Transverse colon (tissue), 4 donors: ENCODE measurements at regions not wholly inside any gene's neighbourhood (a gene's known extent, or its start where the extent isn't known, plus 50 kb on each side); places are given as distances from the start of the nearest gene placed in this dataset.

Experiments
- CTCF ChIP-seq, 5 experiments: fragments of 200-600 bp in 3 of 5; fragments of 450-650 bp in 2 of 5; sonication (generic) in 3 of 5; IDR thresholded peaks; 1 replicate in 2 of 5; 2 replicates in 3 of 5; pipeline ENCODE4 v1.5.1; 2016 to 2017; ENCODE audit warnings: antibody characterized with exemption in 5 of 5, inconsistent platforms in 3 of 5, mild to moderate bottlenecking in 2 of 5, moderate library complexity in 1 of 5
- POLR2A ChIP-seq: fragments of 450-650 bp; IDR thresholded peaks from one replicate; pipeline ENCODE4 v1.6.1; 2016; ENCODE audit warnings: antibody characterized with exemption, mild to moderate bottlenecking, moderate library complexity
- POLR2AphosphoS5 ChIP-seq, 3 donors: sonication (generic); formaldehyde crosslinking; IDR thresholded peaks; one replicate each; pipeline ENCODE4 v1.6.1; 2016; ENCODE audit warnings: antibody characterized with exemption in 3 of 3

- TF ChIP-seq CTCF (IDR thresholded peaks at IDR 0.05) (no peak), POLR2AphosphoS5 (IDR thresholded peaks at IDR 0.05) (no peak), POLR2A (no peak)
Measured at GRCh38 chr6:93604951-93605350, 185.6 kb upstream of the EPHA7 start.
